NCI-H345 treated with DMSO at 0.1 percent for 48 hours (cell line): ENCODE measurements at regions not wholly inside any gene's neighbourhood (a gene's known extent, or its start where the extent isn't known, plus 50 kb on each side); places are given as distances from the start of the nearest gene placed in this dataset.
"Not testable (repeated sequence)": the region's sequence is repeated elsewhere in the genome, so short reads cannot be mapped to it uniquely, and the experiment has no call there.

Experiments
- DNase-seq: peaks from one replicate; lab custom pipeline; 2025; ENCODE audit not compliant: unreplicated experiment; lab: John Stamatoyannopoulos, UW

- no peak for DNase-seq
Observed at GRCh38 chr7:121621937-121622336, 225.8 kb upstream of the FAM3C start.

- no peak for DNase-seq
Observed at GRCh38 chr7:121620953-121621606, 225.0 kb upstream of the FAM3C start.

GRCh38 chr7:121620206-121620605 lies 224.1 kb upstream of the FAM3C start:
- DNase-seq = no peak

GRCh38 chr7:121618182-121618581 lies 222.1 kb upstream of the FAM3C start:
- DNase-seq = no peak

- no peak for DNase-seq
Observed at GRCh38 chr7:121610243-121610642, 214.1 kb upstream of the FAM3C start.

GRCh38 chr7:121609208-121609607 lies 213.1 kb upstream of the FAM3C start:
- DNase-seq = no peak

- DNase-seq = no peak
Observed at GRCh38 chr7:121608785-121609184, 212.7 kb upstream of the FAM3C start.

GRCh38 chr7:121608183-121608582 lies 212.1 kb upstream of the FAM3C start:
- DNase-seq = not testable (repeated sequence)

GRCh38 chr7:121605317-121605680 lies 209.2 kb upstream of the FAM3C start:
- DNase-seq = no peak

- DNase-seq = no peak
Observed at GRCh38 chr7:121604627-121605316, 208.7 kb upstream of the FAM3C start.

- no peak for DNase-seq
Observed at GRCh38 chr7:121603886-121604285, 207.8 kb upstream of the FAM3C start.

- DNase-seq = no peak
Observed at GRCh38 chr7:121599887-121600286, 203.8 kb upstream of the FAM3C start.

GRCh38 chr7:121595758-121596696 lies 199.9 kb upstream of the FAM3C start:
- DNase-seq = no peak

GRCh38 chr7:121591926-121592325 lies 195.8 kb upstream of the FAM3C start:
- no peak for DNase-seq

- no peak for DNase-seq
Observed at GRCh38 chr7:121587435-121587834, 191.3 kb upstream of the FAM3C start.

GRCh38 chr7:121582258-121582657 lies 186.2 kb upstream of the FAM3C start:
- DNase-seq = no peak

GRCh38 chr7:121579639-121580038 lies 183.5 kb upstream of the FAM3C start:
- DNase-seq = no peak

GRCh38 chr7:121578669-121579068 lies 182.6 kb upstream of the FAM3C start:
- no peak for DNase-seq

- DNase-seq = no peak
Observed at GRCh38 chr7:121576148-121576917, 180.2 kb upstream of the FAM3C start.

- no peak for DNase-seq
Observed at GRCh38 chr7:121575194-121575765, 179.2 kb upstream of the FAM3C start.

- no peak for DNase-seq
Observed at GRCh38 chr7:121574109-121574508, 178.0 kb upstream of the FAM3C start.
